Duodenal mucosa (tissue), 2 donors: ENCODE measurements at regions not wholly inside any gene's neighbourhood (a gene's known extent, or its start where the extent isn't known, plus 50 kb on each side); places are given as distances from the start of the nearest gene placed in this dataset.

Source experiments
- H3K27ac ChIP-seq: one replicate; pipeline ENCODE4 v1.7.0; 2013; ENCODE audit warnings: low read depth, low read length
- H3K27me3 ChIP-seq, 2 donors: one replicate each; pipeline ENCODE4 v1.7.0; 2013; ENCODE audit warnings: low read length in 2 of 2, control low read depth in 1 of 2; ENCODE audit not compliant: insufficient read depth in 2 of 2, control insufficient read depth in 1 of 2
- H3K36me3 ChIP-seq, 2 donors: one replicate each; pipeline ENCODE4 v1.7.0; 2013; ENCODE audit warnings: low read length in 2 of 2, control low read depth in 1 of 2; ENCODE audit not compliant: insufficient read depth in 2 of 2, control insufficient read depth in 1 of 2
- H3K4me1 ChIP-seq, 2 donors: one replicate each; pipeline ENCODE4 v1.7.0; 2013; ENCODE audit warnings: low read length in 2 of 2, control low read depth in 1 of 2; ENCODE audit not compliant: insufficient read depth in 2 of 2, control insufficient read depth in 1 of 2
- H3K4me3 ChIP-seq, 2 donors: one replicate each; pipeline ENCODE4 v1.7.0; 2013; ENCODE audit warnings: low read length in 2 of 2, low read depth in 1 of 2
- H3K9ac ChIP-seq, 2 donors: one replicate each; pipeline ENCODE4 v1.7.0; 2013; ENCODE audit warnings: low read length in 2 of 2, low read depth in 1 of 2
- H3K9me3 ChIP-seq, 2 donors: one replicate each; pipeline ENCODE4 v1.7.0; 2013; ENCODE audit warnings: low read length in 2 of 2, control low read depth in 1 of 2; ENCODE audit not compliant: control insufficient read depth in 1 of 2

- peaks cover 0 to 11% of the 10 kb centered on the region in 2 donors for H3K27me3 ChIP-seq
- no peak overlapping the region for H3K9ac ChIP-seq
Observed at GRCh38 chr17:73983621-73984400, 219.7 kb upstream of the RPL38 start.

GRCh38 chr17:73984941-73985340, 218.5 kb upstream of the RPL38 start:
- H3K9ac ChIP-seq = no peak overlapping the region
- H3K4me1 ChIP-seq = peaks cover 0 to 6% of the 10 kb centered on the region in 2 donors
- no peaks in the 10 kb centered on the region for H3K9me3 ChIP-seq
- H3K36me3 ChIP-seq = no peaks in the 10 kb centered on the region
- H3K4me3 ChIP-seq = no peak overlapping the region
- peaks cover 0 to 11% of the 10 kb centered on the region in 2 donors for H3K27me3 ChIP-seq
- H3K27ac ChIP-seq = no peak overlapping the region

More at GRCh38 chr17:73983621-73984400, 219.7 kb upstream of the RPL38 start:
- H3K4me1 ChIP-seq = peaks cover 0 to 6% of the 10 kb centered on the region in 2 donors
- H3K27ac ChIP-seq = no peak overlapping the region
- no peaks in the 10 kb centered on the region for H3K9me3 ChIP-seq
- H3K36me3 ChIP-seq = no peaks in the 10 kb centered on the region
- no peak overlapping the region for H3K4me3 ChIP-seq

- Histone ChIP-seq H3K4me3 (no peak overlapping the region), H3K27me3 (peaks cover 0 to 11% of the 10 kb centered on the region in 2 donors), H3K4me1 (peaks cover 0 to 6% of the 10 kb centered on the region in 2 donors), H3K36me3 (no peaks in the 10 kb centered on the region), H3K27ac (no peak overlapping the region), H3K9ac (no peak overlapping the region), H3K9me3 (no peaks in the 10 kb centered on the region)
Observed at GRCh38 chr17:73985466-73986015, 217.9 kb upstream of the RPL38 start.

DNA sequence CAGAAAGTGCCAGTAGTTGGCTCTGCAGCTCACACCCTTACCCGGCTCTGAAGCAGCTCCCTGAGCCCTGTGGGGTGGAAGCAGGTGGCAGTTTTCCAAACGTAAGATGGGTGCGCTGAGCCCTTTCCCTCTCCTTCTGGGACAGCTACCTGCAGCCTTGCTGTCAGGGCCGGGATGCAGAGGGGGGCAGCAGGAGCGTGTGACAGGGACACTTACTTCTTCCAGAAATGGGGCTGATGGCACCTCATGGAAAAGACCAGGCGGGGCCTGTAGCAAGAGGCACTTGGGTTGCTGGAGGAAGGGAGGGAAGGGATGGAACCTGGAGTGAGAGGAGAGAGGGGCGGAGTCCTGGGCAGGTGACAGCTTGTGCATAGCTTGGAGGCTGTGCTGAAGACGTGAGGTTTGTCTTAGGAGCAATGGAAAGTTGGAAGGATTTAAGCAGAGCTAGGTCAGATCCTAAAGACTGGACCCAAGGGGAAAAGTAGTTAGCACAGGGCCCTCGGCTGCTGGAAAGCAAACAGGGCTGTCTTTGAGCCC, 216.8 kb upstream of the RPL38 start:
- Histone ChIP-seq H3K36me3 (no peaks in the 10 kb centered on the region), H3K27me3 (peaks cover 0 to 11% of the 10 kb centered on the region in 2 donors), H3K4me1 (peaks cover 0 to 6% of the 10 kb centered on the region in 2 donors), H3K9me3 (no peaks in the 10 kb centered on the region), H3K4me3 (no peak overlapping the region), H3K27ac (no peak overlapping the region), H3K9ac (no peak overlapping the region)

- no peaks in the 10 kb centered on the region for H3K36me3 ChIP-seq
- H3K27ac ChIP-seq = no peak overlapping the region
- H3K9ac ChIP-seq = no peak overlapping the region
- peaks cover 0 to 7% of the 10 kb centered on the region in 2 donors for H3K27me3 ChIP-seq
- H3K4me1 ChIP-seq = peaks cover 0 to 6% of the 10 kb centered on the region in 2 donors
- no peaks in the 10 kb centered on the region for H3K9me3 ChIP-seq
- no peak overlapping the region for H3K4me3 ChIP-seq
Observed at GRCh38 chr17:73987395-73987794, 216.1 kb upstream of the RPL38 start.

DNA sequence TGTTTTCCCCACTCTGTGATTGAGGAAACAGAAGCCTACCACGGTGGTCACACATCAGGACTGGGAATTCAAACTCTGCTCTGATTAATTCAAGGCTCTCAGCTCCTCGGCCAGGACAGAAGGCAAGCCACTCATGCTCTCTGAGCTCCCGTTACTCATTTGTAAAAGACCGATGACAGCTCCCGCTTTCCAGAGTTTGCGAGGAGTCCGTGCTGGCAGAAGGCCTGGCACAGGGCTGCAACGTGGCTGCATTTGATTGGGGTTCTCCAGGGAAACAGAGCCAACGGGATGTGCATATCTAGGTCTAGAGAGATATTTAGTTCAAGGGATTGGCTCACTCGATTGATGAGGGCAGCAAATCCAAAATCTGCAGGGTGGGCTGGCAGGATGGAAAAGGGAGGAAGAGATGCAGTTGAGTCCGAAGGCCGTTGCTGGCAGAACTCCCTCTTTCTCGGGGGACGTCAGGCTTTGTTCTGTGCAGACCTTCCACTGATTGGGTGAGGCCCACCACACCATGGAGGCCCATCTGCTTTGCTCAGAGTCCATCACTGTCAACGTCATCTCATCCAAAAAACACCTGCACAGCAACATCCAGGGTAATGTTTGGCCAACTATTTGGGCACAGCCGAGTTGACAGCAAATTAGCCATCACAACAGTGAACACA, 215.5 kb upstream of the RPL38 start:
- Histone ChIP-seq H3K27me3 (peaks cover 0 to 5% of the 10 kb centered on the region in 2 donors), H3K36me3 (no peaks in the 10 kb centered on the region), H3K4me3 (no peak overlapping the region)

GRCh38 chr17:73989671-73990070, 213.8 kb upstream of the RPL38 start:
- H3K27me3 ChIP-seq = peaks cover 0 to 5% of the 10 kb centered on the region in 2 donors
- no peak overlapping the region for H3K4me3 ChIP-seq
- no peak overlapping the region for H3K27ac ChIP-seq

More for the DNA sequence above, 215.5 kb upstream of the RPL38 start:
- H3K4me1 ChIP-seq = peaks cover 0 to 4% of the 10 kb centered on the region in 2 donors
- H3K9ac ChIP-seq = no peak overlapping the region
- H3K27ac ChIP-seq = no peak overlapping the region
- H3K9me3 ChIP-seq = no peaks in the 10 kb centered on the region

DNA sequence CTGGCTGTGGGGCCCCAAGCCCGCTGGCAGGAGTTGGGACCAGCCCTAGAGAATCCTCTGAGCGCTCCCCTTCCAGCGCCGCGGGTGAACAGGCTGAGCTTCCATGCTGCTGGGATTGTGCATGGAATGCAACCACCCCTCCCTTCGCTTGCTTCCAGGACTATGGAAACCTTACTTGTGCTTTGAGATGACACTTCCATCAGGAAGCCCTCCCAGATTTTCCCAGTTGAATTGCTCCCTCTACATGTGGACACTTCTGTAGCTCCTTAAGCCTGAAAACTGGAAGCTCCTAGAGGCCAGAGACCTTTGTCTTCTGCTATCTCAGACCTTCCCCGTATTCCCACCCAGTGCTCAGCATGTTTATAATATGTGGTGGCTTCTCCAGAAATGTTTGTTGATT, 213.2 kb upstream of the RPL38 start:
- peaks cover 0 to 5% of the 10 kb centered on the region in 2 donors for H3K27me3 ChIP-seq

More at GRCh38 chr17:73989671-73990070, 213.8 kb upstream of the RPL38 start:
- no peaks in the 10 kb centered on the region for H3K9me3 ChIP-seq
- H3K36me3 ChIP-seq = no peaks in the 10 kb centered on the region
- H3K4me1 ChIP-seq = no peaks in the 10 kb centered on the region
- H3K9ac ChIP-seq = no peak overlapping the region

DNA sequence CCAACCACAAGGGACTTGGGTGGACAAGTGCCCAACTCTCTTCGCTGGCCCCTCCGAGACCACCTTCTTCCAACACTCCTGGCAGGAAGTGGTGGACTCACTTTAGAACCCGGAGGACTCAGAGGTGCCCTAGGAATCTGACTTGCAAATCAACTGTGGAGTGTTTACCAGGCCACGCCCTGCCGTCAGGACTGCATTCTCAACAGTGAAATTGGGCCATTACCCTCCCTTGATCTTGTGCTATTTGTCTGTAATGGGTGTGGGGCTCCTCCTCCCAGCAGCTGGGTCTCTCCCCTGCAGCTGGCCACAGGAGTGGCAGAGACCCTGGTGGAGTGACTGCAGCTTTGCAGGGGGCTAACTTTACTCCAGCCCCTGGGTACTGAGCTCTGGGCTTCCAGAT, 212.2 kb upstream of the RPL38 start:
- Histone ChIP-seq H3K27me3 (peaks cover 0 to 5% of the 10 kb centered on the region in 2 donors), H3K9ac (no peak overlapping the region)

More for the DNA sequence above, 213.2 kb upstream of the RPL38 start:
- Histone ChIP-seq H3K4me3 (no peak overlapping the region), H3K36me3 (no peaks in the 10 kb centered on the region), H3K9ac (no peak overlapping the region), H3K4me1 (no peaks in the 10 kb centered on the region), H3K27ac (no peak overlapping the region), H3K9me3 (no peaks in the 10 kb centered on the region)

DNA sequence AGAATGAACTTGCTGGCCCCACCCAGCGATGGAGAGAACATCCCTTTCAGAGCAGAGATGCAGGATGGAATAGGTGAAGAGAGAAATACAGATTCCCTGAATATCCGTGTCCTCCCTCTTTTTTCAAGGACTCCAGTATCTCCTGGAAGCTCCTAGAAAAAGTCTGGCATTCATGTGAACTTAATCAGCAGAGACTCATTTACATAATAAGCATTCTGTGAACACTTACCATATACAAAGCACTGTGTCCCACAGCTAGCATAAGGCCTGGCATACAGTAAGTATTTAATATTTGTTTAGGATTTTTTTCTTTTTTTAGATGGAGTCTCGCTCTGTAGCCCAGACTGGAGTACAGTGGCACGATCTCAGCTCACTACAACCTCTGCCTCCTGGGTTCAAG, 208.5 kb upstream of the RPL38 start:
- Histone ChIP-seq H3K27ac (no peak overlapping the region), H3K4me1 (no peaks in the 10 kb centered on the region), H3K9ac (no peak overlapping the region), H3K36me3 (no peaks in the 10 kb centered on the region), H3K27me3 (peaks cover 0 to 5% of the 10 kb centered on the region in 2 donors), H3K4me3 (no peak overlapping the region), H3K9me3 (no peaks in the 10 kb centered on the region)

More for the DNA sequence above, 212.2 kb upstream of the RPL38 start:
- Histone ChIP-seq H3K27ac (no peak overlapping the region), H3K36me3 (no peaks in the 10 kb centered on the region), H3K4me3 (no peak overlapping the region), H3K9me3 (no peaks in the 10 kb centered on the region), H3K4me1 (no peaks in the 10 kb centered on the region)
